ENCODE measurements at regions not wholly inside any gene's neighbourhood (a gene's known extent, or its start where the extent isn't known, plus 50 kb on each side); places are given as distances from the start of the nearest gene placed in this dataset.

GRCh38 chr13:34452831-34453230, 489.2 kb upstream of the NBEA start (continued):
- no peak for TF ChIP-seq REST (IDR thresholded peaks at IDR 0.05)
- no peak for TF ChIP-seq CTCF (IDR thresholded peaks at IDR 0.05; ENCODE audit: low read depth, low read length, missing input control)

GRCh38 chr13:34458756-34459715, 483.0 kb upstream of the NBEA start:
- H3K27ac ChIP-seq (ENCODE audit: low read depth in 1 of 2, low read length in 2 of 2) = no peak overlapping the region
- no peaks in the 10 kb centered on the region for H3K4me1 ChIP-seq (ENCODE audit: control insufficient read depth in 4 of 4, insufficient read depth in 4 of 4, low read length in 3 of 4)
- no peaks in the 10 kb centered on the region for H3K36me3 ChIP-seq (ENCODE audit: control insufficient read depth in 4 of 4, insufficient read depth in 3 of 4, low read depth in 1 of 4, low read length in 3 of 4)
- H3K9me3 ChIP-seq (ENCODE audit: control insufficient read depth in 4 of 4, low read length in 3 of 4) = peaks cover 0 to 4% (median 0%) of the 10 kb centered on the region in 4 donors
- H3K9ac ChIP-seq (ENCODE audit: low read depth in 1 of 2, low read length in 2 of 2) = no peak overlapping the region
- WGBS = 44% methylated on average over 4 of the region's 4 CpGs
- DNase-seq (ENCODE audit: low spot score) = no peak
- H3K4me3 ChIP-seq (ENCODE audit: low read depth in 1 of 3, low read length in 3 of 3) = no peak overlapping the region
- H3K27me3 ChIP-seq (ENCODE audit: control insufficient read depth in 4 of 4, insufficient read depth in 4 of 4, low read length in 3 of 4) = no peaks in the 10 kb centered on the region
- TF ChIP-seq RXRA (IDR thresholded peaks at IDR 0.05) (no peak), YY1 (IDR thresholded peaks at IDR 0.05) (no peak), TAF1 (conservative IDR thresholded peaks at IDR 0.05) (no peak), EGR1 (IDR thresholded peaks at IDR 0.05; ENCODE audit: low read depth in 2 of 2) (no peak), HNF4G (IDR thresholded peaks at IDR 0.05) (no peak), MAX (IDR thresholded peaks at IDR 0.05) (no peak), SP1 (IDR thresholded peaks at IDR 0.05) (no peak), HNF4A (conservative IDR thresholded peaks at IDR 0.05) (no peak), JUND (IDR thresholded peaks at IDR 0.05) (no peak), ATF3 (IDR thresholded peaks at IDR 0.05) (no peak), RAD21 (IDR thresholded peaks at IDR 0.05) (no peak), FOXA1 (IDR thresholded peaks at IDR 0.05) (no peak), ZBTB33 (IDR thresholded peaks at IDR 0.05) (no peak), FOXA2 (IDR thresholded peaks at IDR 0.05) (no peak), NR2F2 (IDR thresholded peaks at IDR 0.05) (no peak), CTCF (IDR thresholded peaks at IDR 0.05; ENCODE audit: low read depth, low read length, missing input control) (no peak)

Data from liver (tissue), 8 donors.